GM18520 (cell line): ENCODE measurements at regions not wholly inside any gene's neighbourhood (a gene's known extent, or its start where the extent isn't known, plus 50 kb on each side); places are given as distances from the start of the nearest gene placed in this dataset.
"Not testable (repeated sequence)": the region's sequence is repeated elsewhere in the genome, so short reads cannot be mapped to it uniquely, and the experiment has no call there.

Experiments
- ATAC-seq: cut with Tn5 transposase; IDR thresholded peaks from one replicate; pipeline ENCODE4 v1.9.1; 2021; ENCODE audit not compliant: unreplicated experiment

GRCh38 chr10:34016576-34016975 is 682.1 kb upstream of the NRP1 start:
- ATAC-seq, result no peak

GRCh38 chr10:34015700-34016099 is 681.2 kb upstream of the NRP1 start:
- no peak for ATAC-seq

- no peak for ATAC-seq
These were observed 678.8 kb upstream of the NRP1 start for GRCh38 chr10:34013235-34013634.

- ATAC-seq, result no peak
These were observed 676.4 kb upstream of the NRP1 start for GRCh38 chr10:34010891-34011290.

GRCh38 chr10:34010228-34010627 is 675.8 kb upstream of the NRP1 start:
- ATAC-seq, result not testable (repeated sequence)

- ATAC-seq, result no peak
These were observed 674.2 kb upstream of the NRP1 start for GRCh38 chr10:34008656-34009055.

GRCh38 chr10:34006471-34006870 is 672.0 kb upstream of the NRP1 start:
- ATAC-seq, result no peak

GRCh38 chr10:34003561-34003960 is 669.1 kb upstream of the NRP1 start:
- ATAC-seq, result no peak

- no peak for ATAC-seq
These were observed 668.4 kb upstream of the NRP1 start for GRCh38 chr10:34002896-34003295.

GRCh38 chr10:34001831-34002230 is 667.4 kb upstream of the NRP1 start:
- no peak for ATAC-seq

GRCh38 chr10:34001087-34001580 is 666.7 kb upstream of the NRP1 start:
- no peak for ATAC-seq

- no peak for ATAC-seq
These were observed 659.5 kb upstream of the NRP1 start for GRCh38 chr10:33993917-33994316.

GRCh38 chr10:33991924-33992323 is 657.5 kb upstream of the NRP1 start:
- ATAC-seq, result no peak

GRCh38 chr10:33986515-33986914 is 652.0 kb upstream of the NRP1 start:
- ATAC-seq, result no peak

- no peak for ATAC-seq
These were observed 651.5 kb upstream of the NRP1 start for GRCh38 chr10:33986016-33986415.

GRCh38 chr10:33982995-33983394 is 648.5 kb upstream of the NRP1 start:
- ATAC-seq, result no peak

- no peak for ATAC-seq
These were observed 646.8 kb upstream of the NRP1 start for GRCh38 chr10:33981301-33981700.

GRCh38 chr10:33979195-33979594 is 644.7 kb upstream of the NRP1 start:
- ATAC-seq, result no peak

- ATAC-seq, result no peak
These were observed 641.0 kb upstream of the NRP1 start for GRCh38 chr10:33975481-33975880.

GRCh38 chr10:33974976-33975478 is 640.6 kb upstream of the NRP1 start:
- ATAC-seq, result no peak

- no peak for ATAC-seq
These were observed 634.5 kb upstream of the NRP1 start for GRCh38 chr10:33968983-33969382.

GRCh38 chr10:33967606-33968120 is 633.2 kb upstream of the NRP1 start:
- no peak for ATAC-seq

GRCh38 chr10:33966946-33967345 is 632.5 kb upstream of the NRP1 start:
- ATAC-seq, result no peak
